ENCODE measurements at regions not wholly inside any gene's neighbourhood (a gene's known extent, or its start where the extent isn't known, plus 50 kb on each side); places are given as distances from the start of the nearest gene placed in this dataset.

DNA sequence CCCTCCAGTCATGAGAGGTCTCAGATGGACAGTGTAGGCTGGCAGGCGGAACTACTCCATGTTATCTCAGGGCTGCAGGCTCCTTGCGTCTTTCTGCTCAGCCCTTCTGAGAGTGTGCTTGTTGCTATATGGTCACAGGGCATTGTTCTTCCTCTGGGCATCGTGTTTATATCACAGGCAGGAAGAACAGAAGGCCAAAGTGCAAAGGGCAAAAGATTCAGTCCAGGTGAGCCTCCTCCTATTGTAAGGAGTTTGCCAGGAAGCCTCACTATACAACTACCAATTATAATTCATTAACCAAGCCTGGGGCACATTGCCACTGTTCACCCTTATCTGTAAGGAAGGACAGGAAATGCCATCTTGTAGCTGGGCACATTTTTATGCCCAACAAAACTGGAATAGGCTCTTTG is 195.5 kb upstream of the KITLG start:
- no peak for TF ChIP-seq CTCF (IDR thresholded peaks at IDR 0.05)
- no peak for TF ChIP-seq POLR2A (IDR thresholded peaks at IDR 0.05)
